ENCODE measurements at regions not wholly inside any gene's neighbourhood (a gene's known extent, or its start where the extent isn't known, plus 50 kb on each side); places are given as distances from the start of the nearest gene placed in this dataset.

GRCh38 chr12:88251798-88252197 lies 109.7 kb downstream of the TMTC3 start:
- no peak for DNase-seq (ENCODE audit: low read depth)

- no peak for DNase-seq (ENCODE audit: low read depth)
Observed at GRCh38 chr12:88253371-88253978, 111.4 kb downstream of the TMTC3 start.

- DNase-seq (ENCODE audit: low read depth) = no peak
Observed at GRCh38 chr12:88255224-88255623, 113.1 kb downstream of the TMTC3 start.

- DNase-seq (ENCODE audit: low read depth) = no peak
Observed at GRCh38 chr12:88255847-88256246, 113.7 kb downstream of the TMTC3 start.

GRCh38 chr12:88258396-88258795 lies 116.3 kb downstream of the TMTC3 start:
- DNase-seq (ENCODE audit: low read depth) = no peak

- no peak for DNase-seq (ENCODE audit: low read depth)
Observed at GRCh38 chr12:88266806-88267360, 124.8 kb downstream of the TMTC3 start.

GRCh38 chr12:88267630-88268029 lies 125.5 kb downstream of the TMTC3 start:
- DNase-seq (ENCODE audit: low read depth) = no peak

GRCh38 chr12:88272456-88272855 lies 130.3 kb downstream of the TMTC3 start:
- no peak for DNase-seq (ENCODE audit: low read depth)

- DNase-seq (ENCODE audit: low read depth) = no peak
Observed at GRCh38 chr12:88273450-88273849, 131.3 kb downstream of the TMTC3 start.

- no peak for DNase-seq (ENCODE audit: low read depth)
Observed at GRCh38 chr12:88273875-88274274, 131.8 kb downstream of the TMTC3 start.

GRCh38 chr12:88291498-88292131 lies 149.5 kb downstream of the TMTC3 start:
- DNase-seq (ENCODE audit: low read depth) = no peak

GRCh38 chr12:88298014-88298682 lies 156.0 kb downstream of the TMTC3 start:
- DNase-seq (ENCODE audit: low read depth) = no peak

GRCh38 chr12:88298761-88299242 lies 156.7 kb downstream of the TMTC3 start:
- no peak for DNase-seq (ENCODE audit: low read depth)

GRCh38 chr12:88299567-88300101 lies 157.5 kb downstream of the TMTC3 start:
- peak; percentile 0 for DNase-seq (ENCODE audit: low read depth)

- no peak for DNase-seq (ENCODE audit: low read depth)
Observed at GRCh38 chr12:88300931-88301330, 158.8 kb downstream of the TMTC3 start.

- DNase-seq (ENCODE audit: low read depth) = no peak
Observed at GRCh38 chr12:88303335-88303734, 161.2 kb downstream of the TMTC3 start.

- DNase-seq (ENCODE audit: low read depth) = no peak
Observed at GRCh38 chr12:88305254-88305890, 163.3 kb downstream of the TMTC3 start.

- no peak for DNase-seq (ENCODE audit: low read depth)
Observed at GRCh38 chr12:88306471-88307069, 164.5 kb downstream of the TMTC3 start.

GRCh38 chr12:88307961-88308360 lies 165.9 kb downstream of the TMTC3 start:
- DNase-seq (ENCODE audit: low read depth) = no peak

GRCh38 chr12:88308825-88309224 lies 166.7 kb downstream of the TMTC3 start:
- no peak for DNase-seq (ENCODE audit: low read depth)

- DNase-seq (ENCODE audit: low read depth) = no peak
Observed at GRCh38 chr12:88309546-88309945, 167.4 kb downstream of the TMTC3 start.

- DNase-seq (ENCODE audit: low read depth) = no peak
Observed at GRCh38 chr12:88310069-88310468, 168.0 kb downstream of the TMTC3 start.

All from activated T-helper 9 cell treated with anti-CD3 and anti-CD28 coated beads, Interleukin-2, amount 50 U/mL, for 16 hours (primary cell).